GM23338 (cell line): ENCODE measurements at regions not wholly inside any gene's neighbourhood (a gene's known extent, or its start where the extent isn't known, plus 50 kb on each side); places are given as distances from the start of the nearest gene placed in this dataset.

ENCODE experiments used
- ATAC-seq: fragments of 200-7000 bp; cut with Tn5 transposase; 3 replicates; pipeline ENCODE4 v1.9.1; 2020
- DNase-seq: peaks from one replicate; pipeline ENCODE4 v3.0.0-alpha.2; 2015; ENCODE audit warnings: low spot score
- H2AFZ ChIP-seq: fragments of 200-600 bp; sonication (generic); 2 replicates; pipeline ENCODE4 v1.8.0; 2016; ENCODE audit warnings: antibody characterized with exemption, mild to moderate bottlenecking, moderate library complexity
- H3F3A ChIP-seq: fragments of 200-600 bp; sonication (generic); replicated peaks from 2 replicates; pipeline ENCODE4 v1.8.0; 2017; ENCODE audit warnings: antibody characterized with exemption, mixed run types, low read depth
- H3K27ac ChIP-seq: fragments of 200-600 bp; sonication (generic); 2 replicates; pipeline ENCODE4 v1.6.1; 2016; ENCODE audit warnings: low read depth
- H3K27me3 ChIP-seq: fragments of 200-600 bp; sonication (generic); 2 replicates; pipeline ENCODE4 v1.8.0; 2016; ENCODE audit warnings: mild to moderate bottlenecking, mixed run types, moderate library complexity; ENCODE audit not compliant: insufficient read depth
- H3K36me3 ChIP-seq: fragments of 200-600 bp; sonication (generic); 2 replicates; pipeline ENCODE4 v1.8.0; 2016; ENCODE audit warnings: mild to moderate bottlenecking; ENCODE audit not compliant: insufficient read depth
- H3K4me1 ChIP-seq: fragments of 200-600 bp; sonication (generic); 2 replicates; pipeline ENCODE4 v1.8.0; 2016; ENCODE audit warnings: mild to moderate bottlenecking, moderate library complexity; ENCODE audit not compliant: insufficient read depth
- H3K4me2 ChIP-seq: fragments of 200-600 bp; sonication (generic); 2 replicates; pipeline ENCODE4 v1.7.1; 2017; ENCODE audit warnings: mixed run types
- H3K4me3 ChIP-seq: fragments of 200-600 bp; sonication (generic); 2 replicates; pipeline ENCODE4 v1.6.1; 2016; ENCODE audit warnings: mixed run types
- H3K79me2 ChIP-seq: fragments of 200-600 bp; sonication (generic); replicated peaks from 2 replicates; pipeline ENCODE4 v1.8.0; 2017; ENCODE audit warnings: mild to moderate bottlenecking; ENCODE audit not compliant: insufficient read depth
- H3K9me2 ChIP-seq: fragments of 200-600 bp; sonication (generic); 2 replicates; pipeline ENCODE4 v1.8.0; 2017; ENCODE audit not compliant: insufficient read depth
- H4K20me1 ChIP-seq: fragments of 200-600 bp; sonication (generic); replicated peaks from 2 replicates; pipeline ENCODE4 v1.8.0; 2017; ENCODE audit warnings: mild to moderate bottlenecking; ENCODE audit not compliant: insufficient read depth
- H3K27ac Mint-ChIP-seq: 2 replicates; pipeline ENCODE4 v1.8.0; 2020; ENCODE audit warnings: inconsistent platforms, mild to moderate bottlenecking, moderate library complexity, mixed read lengths
- H3K27me3 Mint-ChIP-seq: 3 replicates; pipeline ENCODE4 v1.8.0; 2022; ENCODE audit warnings: low read depth, mild to moderate bottlenecking, moderate library complexity, mixed read lengths, inconsistent platforms; ENCODE audit not compliant: insufficient read depth, poor library complexity
- H3K36me3 Mint-ChIP-seq: 3 replicates; pipeline ENCODE4 v1.8.0; 2021; ENCODE audit warnings: low read depth, mild to moderate bottlenecking, inconsistent platforms, moderate library complexity, mixed read lengths
- H3K4me1 Mint-ChIP-seq: 3 replicates; pipeline ENCODE4 v1.8.0; 2020; ENCODE audit warnings: mild to moderate bottlenecking, inconsistent platforms, mixed read lengths
- H3K4me3 Mint-ChIP-seq: 3 replicates; pipeline ENCODE4 v1.8.0; 2021; ENCODE audit warnings: moderate library complexity, mild to moderate bottlenecking, inconsistent platforms, mixed read lengths
- H3K9me3 Mint-ChIP-seq: 3 replicates; pipeline ENCODE4 v1.8.0; 2020; ENCODE audit warnings: moderate library complexity, mild to moderate bottlenecking, inconsistent platforms, mixed read lengths
- CREB1 ChIP-seq: fragments of 250-450 bp; sonication (Bioruptor Pico); IDR thresholded peaks from 2 replicates; pipeline ENCODE4 v1.5.0; 2020; ENCODE audit warnings: low read depth, mild to moderate bottlenecking, moderate library complexity
- CTCF ChIP-seq, 2 experiments: fragments of 200-600 bp in 1 of 2; sonication (generic) in 1 of 2; conservative IDR thresholded peaks; 2 replicates each; pipeline versions ENCODE4 v1.5.1 to v1.6.1; 2016 to 2017; ENCODE audit warnings: antibody characterized with exemption in 2 of 2, low read depth in 2 of 2, mild to moderate bottlenecking in 2 of 2, moderate library complexity in 1 of 2
- ETS1 ChIP-seq: IDR thresholded peaks from 2 replicates; pipeline ENCODE4 v1.6.1; 2016; ENCODE audit warnings: antibody characterized with exemption
- EZH2 ChIP-seq: fragments of 200-600 bp; sonication (generic); IDR thresholded peaks from one replicate; pipeline ENCODE4 v1.8.0; 2017; ENCODE audit warnings: antibody characterized with exemption, mild to moderate bottlenecking, low read depth; ENCODE audit not compliant: unreplicated experiment
- EZH2phosphoT487 ChIP-seq: fragments of 200-600 bp; sonication (generic); IDR thresholded peaks from one replicate; pipeline ENCODE4 v1.8.1; 2018; ENCODE audit warnings: antibody characterized with exemption; ENCODE audit not compliant: unreplicated experiment
- JUNB ChIP-seq: IDR thresholded peaks from one replicate; pipeline ENCODE4 v1.6.1; 2016; ENCODE audit warnings: antibody characterized with exemption; ENCODE audit not compliant: unreplicated experiment
- NANOG ChIP-seq: IDR thresholded peaks from 2 replicates; pipeline ENCODE4 v1.6.1; 2016; ENCODE audit warnings: antibody characterized with exemption, borderline replicate concordance
- POLR2AphosphoS5 ChIP-seq: IDR thresholded peaks from 2 replicates; pipeline ENCODE4 v1.6.1; 2016; ENCODE audit warnings: antibody characterized with exemption, low read depth
- STAT1 ChIP-seq: IDR thresholded peaks from one replicate; pipeline ENCODE4 v1.6.1; 2016; ENCODE audit warnings: antibody characterized with exemption; ENCODE audit not compliant: unreplicated experiment
- ZNF331 ChIP-seq: fragments of 250-450 bp; sonication (Bioruptor Pico); IDR thresholded peaks from 2 replicates; pipeline ENCODE4 v1.5.0; 2020; ENCODE audit warnings: low read depth, mild to moderate bottlenecking, moderate library complexity
- TF ChIP-seq, protein P1 (sequence below): IDR thresholded peaks from one replicate; pipeline ENCODE4 v1.6.1; 2018; ENCODE audit warnings: antibody characterized with exemption; ENCODE audit not compliant: unreplicated experiment

DNA sequence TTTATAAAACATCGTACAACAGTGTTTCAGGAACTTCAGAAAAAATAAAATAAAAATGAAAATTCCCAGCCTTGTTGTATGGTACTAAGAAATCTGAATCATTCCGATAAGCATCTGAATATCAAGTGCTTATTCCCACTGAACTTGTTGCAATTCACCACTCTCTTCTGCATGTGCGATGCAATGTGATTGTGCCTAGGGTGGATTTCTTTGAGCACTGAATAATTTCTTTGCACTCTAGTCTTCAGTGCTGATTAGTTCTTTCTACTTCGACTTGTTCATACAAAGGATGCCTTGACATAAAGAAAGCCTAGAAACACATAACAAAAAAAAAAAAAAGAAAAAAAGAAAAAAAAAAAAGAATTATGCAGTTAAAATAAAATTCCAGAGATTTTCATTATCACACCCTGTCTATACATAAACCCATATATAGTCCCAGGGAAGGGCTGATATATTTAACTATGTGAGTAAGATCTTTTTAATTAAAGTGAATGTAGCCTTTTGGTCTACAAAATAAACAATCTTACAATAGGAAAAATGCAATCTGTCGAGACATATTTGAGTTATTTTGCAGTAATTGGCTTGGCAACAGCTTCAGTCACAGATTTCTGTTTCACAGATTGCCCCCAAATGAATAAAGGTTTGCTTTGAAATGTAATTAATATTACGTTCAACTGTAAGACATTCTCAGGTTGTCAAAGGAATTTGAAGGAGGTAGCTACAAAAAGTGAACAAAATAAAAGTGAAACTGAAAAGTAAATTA lies 1118.9 kb upstream of the CELF2 start:
- Histone ChIP-seq H2AFZ (no peak overlapping the region), H3K27me3 (no peaks in the 10 kb centered on the region), H3K4me2 (no peak overlapping the region), H3K27ac (no peak overlapping the region), H3K36me3 (no peaks in the 10 kb centered on the region), H3K9me2 (no peaks in the 10 kb centered on the region; the same call in 1 of the 2 replicates), H3K4me3 (no peak overlapping the region), H3F3A (no peaks in the 10 kb centered on the region), H3K79me2 (no peaks in the 10 kb centered on the region), H4K20me1 (no peaks in the 10 kb centered on the region), H3K4me1 (no peaks in the 10 kb centered on the region)
- no peak overlapping the region for H3K4me3 Mint-ChIP-seq
- H3K4me1 Mint-ChIP-seq, result no peaks in the 10 kb centered on the region; the same call in 1 of the 3 replicates
- no peak for TF ChIP-seq STAT1
- TF ChIP-seq EZH2, result no peak
- TF ChIP-seq, protein P1, sequence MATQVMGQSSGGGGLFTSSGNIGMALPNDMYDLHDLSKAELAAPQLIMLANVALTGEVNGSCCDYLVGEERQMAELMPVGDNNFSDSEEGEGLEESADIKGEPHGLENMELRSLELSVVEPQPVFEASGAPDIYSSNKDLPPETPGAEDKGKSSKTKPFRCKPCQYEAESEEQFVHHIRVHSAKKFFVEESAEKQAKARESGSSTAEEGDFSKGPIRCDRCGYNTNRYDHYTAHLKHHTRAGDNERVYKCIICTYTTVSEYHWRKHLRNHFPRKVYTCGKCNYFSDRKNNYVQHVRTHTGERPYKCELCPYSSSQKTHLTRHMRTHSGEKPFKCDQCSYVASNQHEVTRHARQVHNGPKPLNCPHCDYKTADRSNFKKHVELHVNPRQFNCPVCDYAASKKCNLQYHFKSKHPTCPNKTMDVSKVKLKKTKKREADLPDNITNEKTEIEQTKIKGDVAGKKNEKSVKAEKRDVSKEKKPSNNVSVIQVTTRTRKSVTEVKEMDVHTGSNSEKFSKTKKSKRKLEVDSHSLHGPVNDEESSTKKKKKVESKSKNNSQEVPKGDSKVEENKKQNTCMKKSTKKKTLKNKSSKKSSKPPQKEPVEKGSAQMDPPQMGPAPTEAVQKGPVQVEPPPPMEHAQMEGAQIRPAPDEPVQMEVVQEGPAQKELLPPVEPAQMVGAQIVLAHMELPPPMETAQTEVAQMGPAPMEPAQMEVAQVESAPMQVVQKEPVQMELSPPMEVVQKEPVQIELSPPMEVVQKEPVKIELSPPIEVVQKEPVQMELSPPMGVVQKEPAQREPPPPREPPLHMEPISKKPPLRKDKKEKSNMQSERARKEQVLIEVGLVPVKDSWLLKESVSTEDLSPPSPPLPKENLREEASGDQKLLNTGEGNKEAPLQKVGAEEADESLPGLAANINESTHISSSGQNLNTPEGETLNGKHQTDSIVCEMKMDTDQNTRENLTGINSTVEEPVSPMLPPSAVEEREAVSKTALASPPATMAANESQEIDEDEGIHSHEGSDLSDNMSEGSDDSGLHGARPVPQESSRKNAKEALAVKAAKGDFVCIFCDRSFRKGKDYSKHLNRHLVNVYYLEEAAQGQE, result no peak
- TF ChIP-seq CTCF (conservative IDR thresholded peaks at IDR 0.05; ENCODE audit: low read depth in 2 of 2), result no peak
- no peak for TF ChIP-seq POLR2AphosphoS5
- no peaks in the 10 kb centered on the region for H3K36me3 Mint-ChIP-seq
- H3K9me3 Mint-ChIP-seq, result no peaks in the 10 kb centered on the region
- no peaks in the 10 kb centered on the region for H3K27me3 Mint-ChIP-seq
- DNase-seq, result no peak
- no peak for ATAC-seq
- no peak overlapping the region for H3K27ac Mint-ChIP-seq

GRCh38 chr10:9900751-9901150 lies 1116.9 kb upstream of the CELF2 start:
- H2AFZ ChIP-seq, result no peak overlapping the region
- no peak overlapping the region for H3K4me2 ChIP-seq
- H3K27me3 ChIP-seq, result no peaks in the 10 kb centered on the region
- H3K36me3 Mint-ChIP-seq, result 0 out of 3 replicates have a peak, but pooled peaks cover under 1% of the 10 kb centered on the region
- H3K4me3 Mint-ChIP-seq, result no peak overlapping the region
- peaks cover under 1% of the 10 kb centered on the region; the same call in 1 of the 3 replicates for H3K9me3 Mint-ChIP-seq
- no peak overlapping the region for H3K27ac ChIP-seq
- H4K20me1 ChIP-seq, result no peaks in the 10 kb centered on the region
- no peak for TF ChIP-seq CTCF (conservative IDR thresholded peaks at IDR 0.05; ENCODE audit: low read depth in 2 of 2)
- no peak for TF ChIP-seq STAT1
- no peak for TF ChIP-seq EZH2
- no peak for TF ChIP-seq ZNF331
- no peak for TF ChIP-seq CREB1
- TF ChIP-seq POLR2AphosphoS5, result no peak
- TF ChIP-seq EZH2phosphoT487, result no peak
- no peak for TF ChIP-seq ETS1
- TF ChIP-seq JUNB, result no peak
- no peak for TF ChIP-seq NANOG
- H3K9me2 ChIP-seq, result no peaks in the 10 kb centered on the region; the same call in 1 of the 2 replicates
- H3K27me3 Mint-ChIP-seq, result no peaks in the 10 kb centered on the region
- no peaks in the 10 kb centered on the region for H3K4me1 ChIP-seq
- no peak overlapping the region for H3K27ac Mint-ChIP-seq
- no peaks in the 10 kb centered on the region for H3K79me2 ChIP-seq
- H3K36me3 ChIP-seq, result no peaks in the 10 kb centered on the region
- ATAC-seq (no peak), DNase-seq (no peak)
- no peaks in the 10 kb centered on the region; the same call in 2 of the 3 replicates for H3K4me1 Mint-ChIP-seq
- H3F3A ChIP-seq, result no peaks in the 10 kb centered on the region
- H3K4me3 ChIP-seq, result no peak overlapping the region
